Upper lobe of left lung (tissue), 6 donors: ENCODE measurements at regions not wholly inside any gene's neighbourhood (a gene's known extent, or its start where the extent isn't known, plus 50 kb on each side); places are given as distances from the start of the nearest gene placed in this dataset.
"Not testable (repeated sequence)": the region's sequence is repeated elsewhere in the genome, so short reads cannot be mapped to it uniquely, and the experiment has no call there.

ENCODE experiments used
- ATAC-seq, 2 donors: fragments of 200-7000 bp; cut with Tn5 transposase; one replicate each; pipeline ENCODE4 v1.9.1; 2022; ENCODE audit warnings: mild to moderate bottlenecking in 2 of 2, moderate library complexity in 2 of 2; ENCODE audit not compliant: low FRiP score in 2 of 2
- DNase-seq, 2 donors: peaks; one replicate each; pipeline ENCODE4 v3.0.0-alpha.2; 2019 to 2020
- H3K27ac ChIP-seq, 4 donors: fragments of 200-600 bp; sonication (generic); one replicate each; pipeline ENCODE4 v1.5.1; 2016 to 2019
- H3K27me3 ChIP-seq, 4 donors: fragments of 200-600 bp; sonication (generic); one replicate each; pipeline ENCODE4 v1.5.1; 2017 to 2019
- H3K36me3 ChIP-seq, 4 donors: fragments of 200-600 bp; sonication (generic); one replicate each; pipeline ENCODE4 v1.5.1; 2016 to 2019
- H3K4me1 ChIP-seq, 4 donors: fragments of 200-600 bp; sonication (generic); one replicate each; pipeline ENCODE4 v1.5.1; 2018 to 2019
- H3K4me3 ChIP-seq, 4 donors: fragments of 200-600 bp; sonication (generic); one replicate each; pipeline ENCODE4 v1.5.1; 2017 to 2019; ENCODE audit warnings: mild to moderate bottlenecking in 2 of 4, moderate library complexity in 1 of 4
- H3K9me3 ChIP-seq, 4 donors: fragments of 200-600 bp; sonication (generic); one replicate each; pipeline ENCODE4 v1.5.1; 2018 to 2019
- CTCF ChIP-seq, 6 experiments: fragments of 450-650 bp in 4 of 6; fragments of 200-600 bp in 2 of 6; sonication (generic) in 2 of 6; IDR thresholded peaks; one replicate each; pipeline ENCODE4 v1.5.1; 2016 to 2019; ENCODE audit warnings: antibody characterized with exemption in 6 of 6
- EP300 ChIP-seq, 4 donors: sonication (generic); formaldehyde crosslinking; IDR thresholded peaks; one replicate each; pipeline ENCODE4 v1.5.1; 2017; ENCODE audit warnings: antibody characterized with exemption in 4 of 4, control low read depth in 2 of 4
- POLR2A ChIP-seq, 4 donors: fragments of 450-650 bp; IDR thresholded peaks; one replicate each; pipeline ENCODE4 v1.5.1; 2016 to 2017; ENCODE audit warnings: antibody characterized with exemption in 4 of 4, mild to moderate bottlenecking in 2 of 4
- POLR2AphosphoS5 ChIP-seq, 2 donors: sonication (generic); formaldehyde crosslinking; IDR thresholded peaks; one replicate each; pipeline ENCODE4 v1.5.1; 2017; ENCODE audit warnings: antibody characterized with exemption in 2 of 2
- WGBS, 2 donors: methylation state at CpG; one replicate each; pipeline ENCODE4 v1.1.5; 2017 to 2018; 5-methylcytosine and 5-hydroxymethylcytosine counted together
- donor health status: DM: no; HTN: no; CAD: no; lungs with moderate emphysema.
- donor health status: DM: no; HTN: yes; CAD: no; lungs with severe emphysema.

GRCh38 chr7:8325067-8325466 is 63.1 kb upstream of the ICA1 start:
- Histone ChIP-seq H3K27me3 (no peaks in the 10 kb centered on the region), H3K4me1 (no peaks in the 10 kb centered on the region), H3K9me3 (no peaks in the 10 kb centered on the region), H3K27ac (no peak overlapping the region), H3K36me3 (no peaks in the 10 kb centered on the region), H3K4me3 (no peak overlapping the region)
- TF ChIP-seq EP300 (IDR thresholded peaks at IDR 0.05) (no peak), POLR2A (IDR thresholded peaks at IDR 0.05) (no peak), CTCF (IDR thresholded peaks at IDR 0.05) (no peak), POLR2AphosphoS5 (IDR thresholded peaks at IDR 0.05) (no peak)
- WGBS, 2 donors = 86 to 95% methylated on average over 1 of the region's 1 CpG
- no peak for ATAC-seq
- no peak for DNase-seq

- Histone ChIP-seq H3K27me3 (no peaks in the 10 kb centered on the region), H3K9me3 (no peaks in the 10 kb centered on the region), H3K4me1 (no peaks in the 10 kb centered on the region), H3K27ac (no peak overlapping the region), H3K4me3 (no peak overlapping the region), H3K36me3 (no peaks in the 10 kb centered on the region)
- no peak for DNase-seq
- ATAC-seq = no peak
- 97 to 99% methylated on average over 3 of the region's 3 CpGs for WGBS, 2 donors
- TF ChIP-seq POLR2AphosphoS5 (IDR thresholded peaks at IDR 0.05) = no peak
- TF ChIP-seq EP300 (IDR thresholded peaks at IDR 0.05) = no peak
- TF ChIP-seq CTCF (IDR thresholded peaks at IDR 0.05) = no peak
- no peak for TF ChIP-seq POLR2A (IDR thresholded peaks at IDR 0.05)
Observed at GRCh38 chr7:8327199-8327598, 65.2 kb upstream of the ICA1 start.

- DNase-seq (no peak), ATAC-seq (no peak)
- Histone ChIP-seq H3K36me3 (no peaks in the 10 kb centered on the region), H3K4me1 (no peaks in the 10 kb centered on the region), H3K4me3 (no peak overlapping the region), H3K9me3 (no peaks in the 10 kb centered on the region), H3K27me3 (no peaks in the 10 kb centered on the region), H3K27ac (no peak overlapping the region)
- TF ChIP-seq POLR2A (IDR thresholded peaks at IDR 0.05) (no peak), EP300 (IDR thresholded peaks at IDR 0.05) (no peak), CTCF (IDR thresholded peaks at IDR 0.05) (no peak), POLR2AphosphoS5 (IDR thresholded peaks at IDR 0.05) (no peak)
Observed at GRCh38 chr7:8338206-8338605, 76.2 kb upstream of the ICA1 start.

- Histone ChIP-seq H3K27ac (no peak overlapping the region), H3K4me3 (no peak overlapping the region), H3K9me3 (peaks cover 0 to 4% (median 0%) of the 10 kb centered on the region in 4 donors), H3K36me3 (no peaks in the 10 kb centered on the region), H3K27me3 (no peaks in the 10 kb centered on the region), H3K4me1 (no peaks in the 10 kb centered on the region)
- TF ChIP-seq CTCF (IDR thresholded peaks at IDR 0.05) = no peak
- TF ChIP-seq POLR2AphosphoS5 (IDR thresholded peaks at IDR 0.05) = no peak
- no peak for TF ChIP-seq EP300 (IDR thresholded peaks at IDR 0.05)
- no peak for TF ChIP-seq POLR2A (IDR thresholded peaks at IDR 0.05)
- 74 to 81% methylated on average over 5 of the region's 5 CpGs for WGBS, 2 donors
- ATAC-seq (no peak), DNase-seq (no peak)
Observed at GRCh38 chr7:8343556-8343955, 81.6 kb upstream of the ICA1 start.

GRCh38 chr7:8347395-8347794 is 85.4 kb upstream of the ICA1 start:
- H3K27me3 ChIP-seq, H3K36me3 ChIP-seq, H3K4me1 ChIP-seq, H3K27ac ChIP-seq, DNase-seq, ATAC-seq, H3K4me3 ChIP-seq, H3K9me3 ChIP-seq: not testable (repeated sequence)
- 60 to 72% methylated on average over 2 of the region's 2 CpGs for WGBS, 2 donors

GRCh38 chr7:8351654-8352053 is 81.8 kb upstream of the NXPH1 start:
- WGBS, 2 donors = 95 to 96% methylated on average over 20 of the region's 20 CpGs
- DNase-seq = peak in 1 of 2 donors; percentile 26

More at GRCh38 chr7:8351654-8352053, 81.8 kb upstream of the NXPH1 start:
- not testable (repeated sequence) for H3K4me1 ChIP-seq, H3K4me3 ChIP-seq, H3K9me3 ChIP-seq, H3K36me3 ChIP-seq, H3K27ac ChIP-seq, H3K27me3 ChIP-seq, ATAC-seq
